ENCODE measurements at regions not wholly inside any gene's neighbourhood (a gene's known extent, or its start where the extent isn't known, plus 50 kb on each side); places are given as distances from the start of the nearest gene placed in this dataset.
"Not testable (repeated sequence)": the region's sequence is repeated elsewhere in the genome, so short reads cannot be mapped to it uniquely, and the experiment has no call there.

DNA sequence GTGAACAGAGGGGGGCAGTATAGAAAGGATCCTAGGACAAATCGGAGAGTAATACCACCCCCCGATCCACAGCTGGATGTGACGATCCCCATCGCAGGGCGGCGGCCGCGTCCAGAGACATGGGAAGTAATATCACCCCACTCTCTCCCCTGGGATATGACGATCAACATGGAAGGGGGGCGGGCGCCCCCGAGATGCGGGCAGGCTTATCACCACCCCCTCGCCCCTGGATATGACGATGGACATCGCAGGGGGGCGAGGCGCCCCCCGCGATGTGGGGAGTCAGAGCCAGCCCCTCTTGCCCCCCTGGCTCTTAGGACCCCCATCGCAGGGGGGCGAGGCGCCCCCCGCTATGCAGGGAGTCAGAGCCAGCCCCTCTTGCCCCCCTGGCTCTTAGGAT lies 120.4 kb upstream of the OSBPL11 start:
- H4K20me1 ChIP-seq (ENCODE audit: control insufficient read depth, insufficient read depth, low read depth, low read length), result no peaks in the 10 kb centered on the region
- no peaks in the 10 kb centered on the region for H3K27me3 ChIP-seq (ENCODE audit: control insufficient read depth, low read length)
- H3K36me3 ChIP-seq (ENCODE audit: control insufficient read depth, low read length), result no peaks in the 10 kb centered on the region
- no peak overlapping the region for H3K4me2 ChIP-seq (ENCODE audit: low read length)
- H3F3A ChIP-seq (ENCODE audit: control insufficient read depth, insufficient read depth), result no peaks in the 10 kb centered on the region
- H3K9me3 ChIP-seq (ENCODE audit: control insufficient read depth, insufficient read depth, low read length), result no peaks in the 10 kb centered on the region
- no peaks in the 10 kb centered on the region for H3K9me2 ChIP-seq (replicated peaks; ENCODE audit: control insufficient read depth, low read length)
- H3K79me2 ChIP-seq (ENCODE audit: control insufficient read depth, low read length), result no peaks in the 10 kb centered on the region
- H3K4me3 ChIP-seq (ENCODE audit: low read length), result no peak overlapping the region
- H3K27ac ChIP-seq (ENCODE audit: low read depth, low read length), result no peak overlapping the region
- H3K4me1 ChIP-seq (ENCODE audit: control insufficient read depth, low read length), result no peaks in the 10 kb centered on the region
- no peak for TF ChIP-seq EZH2phosphoT487 (IDR thresholded peaks at IDR 0.05; ENCODE audit: borderline replicate concordance, low read length)
- TF ChIP-seq, protein P1, sequence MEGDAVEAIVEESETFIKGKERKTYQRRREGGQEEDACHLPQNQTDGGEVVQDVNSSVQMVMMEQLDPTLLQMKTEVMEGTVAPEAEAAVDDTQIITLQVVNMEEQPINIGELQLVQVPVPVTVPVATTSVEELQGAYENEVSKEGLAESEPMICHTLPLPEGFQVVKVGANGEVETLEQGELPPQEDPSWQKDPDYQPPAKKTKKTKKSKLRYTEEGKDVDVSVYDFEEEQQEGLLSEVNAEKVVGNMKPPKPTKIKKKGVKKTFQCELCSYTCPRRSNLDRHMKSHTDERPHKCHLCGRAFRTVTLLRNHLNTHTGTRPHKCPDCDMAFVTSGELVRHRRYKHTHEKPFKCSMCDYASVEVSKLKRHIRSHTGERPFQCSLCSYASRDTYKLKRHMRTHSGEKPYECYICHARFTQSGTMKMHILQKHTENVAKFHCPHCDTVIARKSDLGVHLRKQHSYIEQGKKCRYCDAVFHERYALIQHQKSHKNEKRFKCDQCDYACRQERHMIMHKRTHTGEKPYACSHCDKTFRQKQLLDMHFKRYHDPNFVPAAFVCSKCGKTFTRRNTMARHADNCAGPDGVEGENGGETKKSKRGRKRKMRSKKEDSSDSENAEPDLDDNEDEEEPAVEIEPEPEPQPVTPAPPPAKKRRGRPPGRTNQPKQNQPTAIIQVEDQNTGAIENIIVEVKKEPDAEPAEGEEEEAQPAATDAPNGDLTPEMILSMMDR (IDR thresholded peaks at IDR 0.05; ENCODE audit: low read depth, low read length, poor library complexity, severe bottlenecking), result no peak

DNA sequence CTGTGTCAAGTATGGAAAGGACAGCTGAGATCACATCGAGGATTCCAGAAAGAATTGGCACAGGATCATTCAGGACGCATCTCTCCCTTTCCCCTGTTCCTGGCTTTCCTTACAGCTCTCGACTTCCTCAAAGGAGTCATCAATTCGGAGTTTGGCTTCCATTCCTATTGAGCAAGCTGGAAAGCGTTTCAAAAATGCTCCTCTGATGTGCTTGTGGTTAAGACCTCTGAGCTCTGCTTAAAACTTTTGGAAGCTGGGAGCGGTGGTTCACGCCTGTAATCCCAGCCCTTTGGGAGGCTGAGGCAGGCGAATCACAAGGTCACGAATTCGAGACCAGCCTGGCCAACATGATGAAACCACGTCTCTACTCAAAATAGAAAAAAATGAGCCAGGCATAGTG lies 136.9 kb upstream of the OSBPL11 start:
- H3F3A ChIP-seq (ENCODE audit: control insufficient read depth, insufficient read depth); H3K36me3 ChIP-seq (ENCODE audit: control insufficient read depth, low read length); H3K27me3 ChIP-seq (ENCODE audit: control insufficient read depth, low read length); H3K4me1 ChIP-seq (ENCODE audit: control insufficient read depth, low read length); H3K9me3 ChIP-seq (ENCODE audit: control insufficient read depth, insufficient read depth, low read length); H3K4me3 ChIP-seq (ENCODE audit: low read length); H3K79me2 ChIP-seq (ENCODE audit: control insufficient read depth, low read length); H3K4me2 ChIP-seq (ENCODE audit: low read length); H3K9me2 ChIP-seq (replicated peaks; ENCODE audit: control insufficient read depth, low read length); H4K20me1 ChIP-seq (ENCODE audit: control insufficient read depth, insufficient read depth, low read depth, low read length); H3K27ac ChIP-seq (ENCODE audit: low read depth, low read length): not testable (repeated sequence)

DNA sequence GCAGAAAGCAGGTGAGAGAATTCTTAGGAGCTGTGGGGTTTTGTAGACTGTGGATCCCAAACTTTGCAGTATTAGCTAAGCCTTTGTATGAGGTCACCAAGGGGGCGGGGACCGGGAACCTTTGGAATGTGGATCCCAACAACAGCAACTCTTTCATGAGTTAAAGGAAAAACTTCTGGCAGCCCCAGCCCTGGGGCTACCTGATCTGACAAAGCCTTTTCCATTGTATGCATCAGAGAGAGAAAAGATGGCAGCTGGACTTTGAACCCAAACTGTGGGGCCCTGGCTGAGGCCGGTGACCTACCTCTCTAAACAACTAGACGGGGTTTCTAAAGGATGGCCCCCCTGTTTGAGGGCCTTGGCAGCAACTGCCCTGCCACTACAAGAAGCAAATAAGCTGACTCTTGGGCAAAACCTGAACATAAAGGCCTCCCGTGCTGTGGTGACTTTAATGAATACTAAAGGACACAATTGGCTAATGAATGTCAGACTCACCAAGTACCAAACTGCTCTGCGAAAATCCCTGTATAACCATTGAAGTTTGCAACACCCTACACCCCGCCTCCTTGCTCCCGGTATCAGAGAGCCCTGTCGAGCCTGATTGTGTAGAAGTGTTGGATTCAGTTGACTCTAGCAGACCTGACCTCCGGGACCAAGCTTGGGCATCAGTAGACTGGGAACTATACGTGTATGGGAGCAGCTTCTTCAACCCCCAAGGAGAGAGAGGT lies 146.9 kb upstream of the OSBPL11 start:
- H3K4me3 ChIP-seq (ENCODE audit: low read length); H3F3A ChIP-seq (ENCODE audit: control insufficient read depth, insufficient read depth); H3K36me3 ChIP-seq (ENCODE audit: control insufficient read depth, low read length); H3K79me2 ChIP-seq (ENCODE audit: control insufficient read depth, low read length); H3K27me3 ChIP-seq (ENCODE audit: control insufficient read depth, low read length); H4K20me1 ChIP-seq (ENCODE audit: control insufficient read depth, insufficient read depth, low read depth, low read length); H3K27ac ChIP-seq (ENCODE audit: low read depth, low read length); H3K9me3 ChIP-seq (ENCODE audit: control insufficient read depth, insufficient read depth, low read length); H3K9me2 ChIP-seq (replicated peaks; ENCODE audit: control insufficient read depth, low read length); H3K4me2 ChIP-seq (ENCODE audit: low read length); H3K4me1 ChIP-seq (ENCODE audit: control insufficient read depth, low read length): not testable (repeated sequence)

DNA sequence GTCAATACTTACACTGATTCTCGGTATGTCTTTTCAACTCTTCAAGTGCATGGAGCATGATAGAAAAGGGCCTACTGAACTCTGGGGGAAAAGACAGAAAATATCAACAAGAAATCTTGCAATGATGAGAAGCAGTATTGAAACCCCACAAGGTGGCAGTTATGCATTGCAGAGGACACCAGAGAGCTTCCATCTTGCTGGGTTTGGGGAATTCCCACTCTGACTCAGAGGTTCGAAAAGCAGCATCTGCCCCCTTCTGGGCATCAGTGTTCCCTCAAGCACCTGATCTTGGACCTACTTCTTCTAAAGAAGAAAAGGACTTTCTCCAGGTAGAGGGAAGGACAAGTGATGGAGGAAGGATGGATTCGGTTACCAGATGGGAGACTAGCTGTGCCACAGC lies 147.5 kb upstream of the OSBPL11 start:
- not testable (repeated sequence) for H3K79me2 ChIP-seq (ENCODE audit: control insufficient read depth, low read length); H3K4me1 ChIP-seq (ENCODE audit: control insufficient read depth, low read length); H3K9me3 ChIP-seq (ENCODE audit: control insufficient read depth, insufficient read depth, low read length); H3F3A ChIP-seq (ENCODE audit: control insufficient read depth, insufficient read depth); H3K27ac ChIP-seq (ENCODE audit: low read depth, low read length); H3K4me3 ChIP-seq (ENCODE audit: low read length); H3K27me3 ChIP-seq (ENCODE audit: control insufficient read depth, low read length); H4K20me1 ChIP-seq (ENCODE audit: control insufficient read depth, insufficient read depth, low read depth, low read length); H3K36me3 ChIP-seq (ENCODE audit: control insufficient read depth, low read length); H3K4me2 ChIP-seq (ENCODE audit: low read length); H3K9me2 ChIP-seq (replicated peaks; ENCODE audit: control insufficient read depth, low read length)
- TF ChIP-seq, protein P1 (IDR thresholded peaks at IDR 0.05; ENCODE audit: low read depth, low read length, poor library complexity, severe bottlenecking), result peak; percentile 16

DNA sequence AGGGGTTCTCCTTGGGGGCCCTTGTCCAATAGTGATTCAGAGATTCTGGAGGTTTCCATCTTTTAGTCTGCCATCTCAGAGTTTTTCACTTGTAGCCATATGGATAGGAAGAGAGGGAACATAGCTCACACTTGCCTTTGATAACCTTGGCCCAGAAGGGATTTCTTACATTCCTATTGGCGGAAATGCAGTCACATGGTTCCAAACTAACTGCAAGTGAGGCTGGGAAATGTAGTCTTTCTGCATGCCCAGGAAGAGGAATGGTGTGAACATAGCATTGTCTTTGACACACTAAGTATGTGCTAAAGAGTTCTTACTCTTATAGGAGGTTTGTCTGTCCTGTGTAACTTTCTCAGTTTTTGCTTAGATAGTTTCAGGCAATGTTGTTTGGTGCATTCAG lies 161.8 kb upstream of the OSBPL11 start:
- H3K4me3 ChIP-seq (ENCODE audit: low read length); H3K27ac ChIP-seq (ENCODE audit: low read depth, low read length); H3K36me3 ChIP-seq (ENCODE audit: control insufficient read depth, low read length); H4K20me1 ChIP-seq (ENCODE audit: control insufficient read depth, insufficient read depth, low read depth, low read length); H3K4me1 ChIP-seq (ENCODE audit: control insufficient read depth, low read length); H3F3A ChIP-seq (ENCODE audit: control insufficient read depth, insufficient read depth); H3K4me2 ChIP-seq (ENCODE audit: low read length); H3K9me2 ChIP-seq (replicated peaks; ENCODE audit: control insufficient read depth, low read length); H3K79me2 ChIP-seq (ENCODE audit: control insufficient read depth, low read length); H3K9me3 ChIP-seq (ENCODE audit: control insufficient read depth, insufficient read depth, low read length); H3K27me3 ChIP-seq (ENCODE audit: control insufficient read depth, low read length): not testable (repeated sequence)

DNA sequence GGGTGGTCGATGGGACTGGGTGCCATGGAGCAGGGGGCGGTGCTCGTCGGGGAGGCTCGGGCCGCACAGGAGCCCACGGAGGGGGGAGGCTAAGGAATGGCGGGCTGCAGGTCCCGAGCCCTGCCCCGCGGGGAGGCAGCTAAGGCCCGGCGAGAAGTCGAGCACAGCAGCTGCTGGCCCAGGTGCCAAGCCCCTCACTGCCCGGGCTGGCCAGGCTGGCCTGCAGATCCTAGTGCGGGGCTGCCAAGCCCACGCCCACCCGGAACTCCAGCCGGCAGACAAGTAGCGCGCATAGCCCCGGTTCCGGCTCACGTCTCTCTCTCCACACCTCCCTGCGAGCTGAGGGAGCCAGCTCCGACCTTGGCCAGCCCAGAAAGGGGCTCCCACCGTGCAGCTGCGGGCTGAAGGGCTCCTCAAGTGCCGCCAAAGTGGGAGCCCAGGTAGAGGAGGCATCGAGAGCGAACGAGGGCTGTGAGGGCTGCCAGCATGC lies 163.4 kb upstream of the OSBPL11 start:
- H3K79me2 ChIP-seq (ENCODE audit: control insufficient read depth, low read length); H4K20me1 ChIP-seq (ENCODE audit: control insufficient read depth, insufficient read depth, low read depth, low read length); H3K36me3 ChIP-seq (ENCODE audit: control insufficient read depth, low read length); H3K9me3 ChIP-seq (ENCODE audit: control insufficient read depth, insufficient read depth, low read length); H3K4me2 ChIP-seq (ENCODE audit: low read length); H3K4me1 ChIP-seq (ENCODE audit: control insufficient read depth, low read length); H3F3A ChIP-seq (ENCODE audit: control insufficient read depth, insufficient read depth); H3K4me3 ChIP-seq (ENCODE audit: low read length); H3K27ac ChIP-seq (ENCODE audit: low read depth, low read length); H3K27me3 ChIP-seq (ENCODE audit: control insufficient read depth, low read length); H3K9me2 ChIP-seq (replicated peaks; ENCODE audit: control insufficient read depth, low read length): not testable (repeated sequence)

DNA sequence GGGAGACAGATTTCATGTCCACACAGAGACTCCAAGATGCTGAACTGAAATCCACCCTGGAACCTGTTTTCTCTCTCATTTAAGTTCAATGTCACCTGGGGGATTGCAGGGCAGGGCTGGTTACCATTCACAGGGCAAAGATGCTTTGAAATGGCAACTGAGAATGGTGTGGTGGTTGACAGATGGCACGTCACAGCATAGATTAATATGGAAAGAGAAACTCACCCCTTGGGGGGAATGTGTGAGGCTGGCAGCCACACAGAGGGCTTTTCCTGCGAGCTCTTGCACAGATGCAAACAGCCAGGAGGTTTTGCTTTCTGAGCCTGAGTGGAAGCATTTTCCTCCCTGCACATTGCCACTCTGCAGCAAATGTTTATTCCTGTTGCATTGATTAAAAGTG lies 167.3 kb upstream of the OSBPL11 start:
- H3K27me3 ChIP-seq (ENCODE audit: control insufficient read depth, low read length), result not testable (repeated sequence)

More for the DNA sequence above, 167.3 kb upstream of the OSBPL11 start:
- H3K4me2 ChIP-seq (ENCODE audit: low read length); H3K79me2 ChIP-seq (ENCODE audit: control insufficient read depth, low read length); H3K9me3 ChIP-seq (ENCODE audit: control insufficient read depth, insufficient read depth, low read length); H3K9me2 ChIP-seq (replicated peaks; ENCODE audit: control insufficient read depth, low read length); H3F3A ChIP-seq (ENCODE audit: control insufficient read depth, insufficient read depth); H3K4me3 ChIP-seq (ENCODE audit: low read length); H3K36me3 ChIP-seq (ENCODE audit: control insufficient read depth, low read length); H4K20me1 ChIP-seq (ENCODE audit: control insufficient read depth, insufficient read depth, low read depth, low read length); H3K27ac ChIP-seq (ENCODE audit: low read depth, low read length); H3K4me1 ChIP-seq (ENCODE audit: control insufficient read depth, low read length): not testable (repeated sequence)
